Osteoblast (primary cell): ENCODE measurements at regions not wholly inside any gene's neighbourhood (a gene's known extent, or its start where the extent isn't known, plus 50 kb on each side); places are given as distances from the start of the nearest gene placed in this dataset.

Source experiments
- DNase-seq: peaks from one replicate; pipeline ENCODE4 v3.0.0; 2011; ENCODE audit warnings: low spot score, mixed read lengths; ENCODE audit not compliant: insufficient read length; ENCODE audit errors: missing footprints
- H2AFZ ChIP-seq: 2 replicates; pipeline ENCODE4 v1.6.0; 2011; ENCODE audit warnings: mild to moderate bottlenecking, low read length
- H3K27ac ChIP-seq: 2 replicates; pipeline ENCODE4 v1.5.1; 2011; ENCODE audit warnings: mild to moderate bottlenecking, low read depth, low read length, moderate library complexity
- H3K27me3 ChIP-seq: 2 replicates; pipeline ENCODE4 v1.6.0; 2012; ENCODE audit warnings: mild to moderate bottlenecking, control low read depth, inconsistent platforms, low read length, moderate library complexity; ENCODE audit not compliant: insufficient read depth
- H3K36me3 ChIP-seq: 2 replicates; pipeline ENCODE4 v1.5.1; 2011; ENCODE audit warnings: mild to moderate bottlenecking, low read length, control low read depth, moderate library complexity; ENCODE audit not compliant: insufficient read depth
- H3K4me1 ChIP-seq: 2 replicates; pipeline ENCODE4 v1.5.1; 2011; ENCODE audit warnings: mild to moderate bottlenecking, low read length, control low read depth, moderate library complexity; ENCODE audit not compliant: insufficient read depth
- H3K4me2 ChIP-seq: 2 replicates; pipeline ENCODE4 v1.6.0; 2011; ENCODE audit warnings: mild to moderate bottlenecking, low read length; ENCODE audit not compliant: insufficient read depth
- H3K4me3 ChIP-seq: fragments of 200-600 bp; sonication (generic); 3 replicates; pipeline ENCODE4 v1.5.1; 2012; ENCODE audit warnings: mild to moderate bottlenecking, low read length, inconsistent platforms; ENCODE audit not compliant: insufficient read depth
- H3K79me2 ChIP-seq: 2 replicates; pipeline ENCODE4 v1.6.0; 2012; ENCODE audit warnings: mild to moderate bottlenecking, low read length, control low read depth, inconsistent platforms; ENCODE audit not compliant: insufficient read depth
- H3K9me3 ChIP-seq: 2 replicates; pipeline ENCODE4 v1.5.1; 2011; ENCODE audit warnings: low read depth, low read length, control low read depth
- H4K20me1 ChIP-seq: 2 replicates; pipeline ENCODE4 v1.6.0; 2012; ENCODE audit warnings: mild to moderate bottlenecking, low read length, control low read depth; ENCODE audit not compliant: insufficient read depth
- CTCF ChIP-seq: IDR thresholded peaks from 2 replicates; pipeline ENCODE4 v1.5.1; 2011; ENCODE audit warnings: mild to moderate bottlenecking, low read depth, low read length, moderate library complexity; ENCODE audit errors: extremely low read depth

- no peak overlapping the region for H3K4me3 ChIP-seq
- TF ChIP-seq CTCF, result no peak
- DNase-seq, result no peak
These were observed 98.6 kb downstream of the ZNF281 start for GRCh38 chr1:200311256-200311655.

GRCh38 chr1:200310824-200311223 is 99.0 kb downstream of the ZNF281 start:
- Histone ChIP-seq H3K4me3 (no peak overlapping the region), H3K4me1 (peaks cover 17% of the 10 kb centered on the region), H3K9me3 (no peaks in the 10 kb centered on the region), H3K79me2 (no peaks in the 10 kb centered on the region), H3K4me2 (no peak overlapping the region), H3K36me3 (no peaks in the 10 kb centered on the region), H4K20me1 (no peaks in the 10 kb centered on the region), H3K27ac (no peak overlapping the region), H2AFZ (no peak overlapping the region), H3K27me3 (no peaks in the 10 kb centered on the region)
- no peak for DNase-seq
- no peak for TF ChIP-seq CTCF

More at GRCh38 chr1:200311256-200311655, 98.6 kb downstream of the ZNF281 start:
- Histone ChIP-seq H4K20me1 (no peaks in the 10 kb centered on the region), H2AFZ (no peak overlapping the region), H3K4me2 (no peak overlapping the region), H3K27ac (no peak overlapping the region), H3K36me3 (no peaks in the 10 kb centered on the region), H3K4me1 (peaks cover 17% of the 10 kb centered on the region), H3K9me3 (no peaks in the 10 kb centered on the region), H3K27me3 (no peaks in the 10 kb centered on the region), H3K79me2 (no peaks in the 10 kb centered on the region)

- no peak for DNase-seq
- no peak overlapping the region for H3K27ac ChIP-seq
These were observed 102.1 kb downstream of the ZNF281 start for GRCh38 chr1:200307755-200308066.

More at GRCh38 chr1:200307755-200308066, 102.1 kb downstream of the ZNF281 start:
- H3K9me3 ChIP-seq, result no peaks in the 10 kb centered on the region
- no peaks in the 10 kb centered on the region for H3K27me3 ChIP-seq
- TF ChIP-seq CTCF, result no peak
- no peak overlapping the region for H3K4me2 ChIP-seq
- H3K4me3 ChIP-seq, result no peak overlapping the region
- no peaks in the 10 kb centered on the region for H4K20me1 ChIP-seq
- no peaks in the 10 kb centered on the region for H3K79me2 ChIP-seq
- H3K36me3 ChIP-seq, result no peaks in the 10 kb centered on the region
- H3K4me1 ChIP-seq, result no peaks in the 10 kb centered on the region
- no peak overlapping the region for H2AFZ ChIP-seq
